ENCODE measurements at regions not wholly inside any gene's neighbourhood (a gene's known extent, or its start where the extent isn't known, plus 50 kb on each side); places are given as distances from the start of the nearest gene placed in this dataset.

- DNase-seq, result no peak
Measured at GRCh38 chr7:148515237-148515636, 75.3 kb upstream of the C7orf33 start.

GRCh38 chr7:148515728-148516695, 74.6 kb upstream of the C7orf33 start:
- DNase-seq, result no peak

GRCh38 chr7:148519386-148519785, 71.2 kb upstream of the C7orf33 start:
- peak; percentile 41 for DNase-seq

GRCh38 chr7:148521271-148521670, 69.3 kb upstream of the C7orf33 start:
- no peak for DNase-seq

- no peak for DNase-seq
Measured at GRCh38 chr7:148523550-148523949, 67.0 kb upstream of the C7orf33 start.

GRCh38 chr7:148524479-148525224, 65.9 kb upstream of the C7orf33 start:
- peak; percentile 2 for DNase-seq

- peak; percentile 82 for DNase-seq
Measured at GRCh38 chr7:148527717-148528168, 62.8 kb upstream of the C7orf33 start.

- DNase-seq, result peak; percentile 62
Measured at GRCh38 chr7:148535217-148535616, 55.3 kb upstream of the C7orf33 start.

- no peak for DNase-seq
Measured at GRCh38 chr7:148537435-148537834, 53.1 kb upstream of the C7orf33 start.

- no peak for DNase-seq
Measured at GRCh38 chr7:148540041-148540738, 50.4 kb upstream of the C7orf33 start.

All from OCI-M1 (cell line).